T-helper 1 cell treated with Interleukin-12 subunit alpha and Interleukin-12 subunit beta and Interleukin-4 antibody, amounts not matched to agents 30 μg/mL and 1 μg/mL, for 36 hours (primary cell): ENCODE measurements at regions not wholly inside any gene's neighbourhood (a gene's known extent, or its start where the extent isn't known, plus 50 kb on each side); places are given as distances from the start of the nearest gene placed in this dataset.

Experiments used
- H3K27ac Mint-ChIP-seq: one replicate; pipeline ENCODE4 v1.8.0; 2021; ENCODE audit warnings: mild to moderate bottlenecking, mixed read lengths
- H3K27me3 Mint-ChIP-seq: one replicate; pipeline ENCODE4 v1.8.0; 2021; ENCODE audit warnings: low read depth, mixed read lengths
- H3K36me3 Mint-ChIP-seq: one replicate; pipeline ENCODE4 v1.8.0; 2021; ENCODE audit warnings: low read depth, mixed read lengths
- H3K4me1 Mint-ChIP-seq: one replicate; pipeline ENCODE4 v1.8.0; 2021; ENCODE audit warnings: low read depth, mixed read lengths
- H3K4me3 Mint-ChIP-seq: one replicate; pipeline ENCODE4 v1.8.0; 2021; ENCODE audit warnings: mild to moderate bottlenecking, moderate library complexity, mixed read lengths
- H3K9me3 Mint-ChIP-seq: one replicate; pipeline ENCODE4 v1.8.0; 2021; ENCODE audit warnings: mixed read lengths

GRCh38 chr1:191588905-191589304 is 569.4 kb upstream of the RGS18 start:
- H3K27me3 Mint-ChIP-seq, result no peaks in the 10 kb centered on the region
- H3K36me3 Mint-ChIP-seq, result no peaks in the 10 kb centered on the region
- no peaks in the 10 kb centered on the region for H3K4me1 Mint-ChIP-seq
- H3K4me3 Mint-ChIP-seq, result no peak overlapping the region
- H3K9me3 Mint-ChIP-seq, result peaks cover 8% of the 10 kb centered on the region
- H3K27ac Mint-ChIP-seq, result no peak overlapping the region

GRCh38 chr1:191589536-191589935 is 568.7 kb upstream of the RGS18 start:
- Mint-ChIP-seq H3K9me3 (peaks cover 8% of the 10 kb centered on the region), H3K27ac (no peak overlapping the region), H3K4me3 (no peak overlapping the region), H3K27me3 (no peaks in the 10 kb centered on the region), H3K4me1 (no peaks in the 10 kb centered on the region), H3K36me3 (no peaks in the 10 kb centered on the region)

DNA sequence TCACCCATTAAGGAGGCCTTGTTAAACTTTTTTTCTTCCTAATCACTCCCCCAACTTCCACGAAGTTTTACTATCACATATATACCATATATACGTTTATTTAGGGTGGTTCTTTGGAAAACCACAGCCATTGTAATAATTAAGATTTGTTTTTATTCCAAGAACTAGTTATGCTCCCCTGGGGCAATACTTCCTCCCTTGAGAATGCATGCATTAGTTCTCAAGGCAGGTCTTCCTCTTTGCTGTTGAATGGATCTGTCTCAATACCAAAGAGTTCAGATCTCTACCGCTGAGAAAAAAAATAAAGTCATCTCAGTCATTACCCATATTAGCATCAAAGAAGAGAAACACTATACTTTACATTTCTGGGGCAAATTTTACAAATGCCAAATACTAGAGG is 567.7 kb upstream of the RGS18 start:
- Mint-ChIP-seq H3K9me3 (no peaks in the 10 kb centered on the region), H3K4me1 (no peaks in the 10 kb centered on the region), H3K27me3 (no peaks in the 10 kb centered on the region), H3K4me3 (no peak overlapping the region), H3K27ac (no peak overlapping the region), H3K36me3 (no peaks in the 10 kb centered on the region)

DNA sequence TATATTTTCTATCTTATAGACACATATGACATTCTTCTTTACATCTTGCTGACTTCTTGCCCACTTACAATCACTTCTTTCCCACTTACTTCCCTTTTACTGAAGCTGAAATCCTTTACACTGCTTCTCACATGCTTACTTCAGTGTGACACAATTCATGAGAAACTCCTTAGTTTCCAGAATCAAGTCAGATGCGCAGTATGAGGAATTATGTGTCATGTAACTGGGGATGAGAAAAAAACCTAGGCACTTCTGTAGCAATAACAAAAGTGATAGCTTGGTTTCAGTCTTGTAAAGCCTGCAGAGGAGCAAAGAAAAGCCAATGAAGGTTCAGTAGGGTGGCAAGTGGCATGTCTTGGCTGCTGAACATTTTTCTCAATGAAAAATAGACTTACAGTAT is 566.2 kb upstream of the RGS18 start:
- Mint-ChIP-seq H3K36me3 (no peaks in the 10 kb centered on the region), H3K4me3 (no peak overlapping the region), H3K27me3 (no peaks in the 10 kb centered on the region), H3K4me1 (no peaks in the 10 kb centered on the region), H3K9me3 (no peaks in the 10 kb centered on the region), H3K27ac (no peak overlapping the region)

- no peaks in the 10 kb centered on the region for H3K27me3 Mint-ChIP-seq
- H3K36me3 Mint-ChIP-seq, result no peaks in the 10 kb centered on the region
- no peak overlapping the region for H3K27ac Mint-ChIP-seq
- no peaks in the 10 kb centered on the region for H3K4me1 Mint-ChIP-seq
- H3K4me3 Mint-ChIP-seq, result no peak overlapping the region
- H3K9me3 Mint-ChIP-seq, result no peaks in the 10 kb centered on the region
Measured at GRCh38 chr1:191592907-191593306, 565.4 kb upstream of the RGS18 start.

DNA sequence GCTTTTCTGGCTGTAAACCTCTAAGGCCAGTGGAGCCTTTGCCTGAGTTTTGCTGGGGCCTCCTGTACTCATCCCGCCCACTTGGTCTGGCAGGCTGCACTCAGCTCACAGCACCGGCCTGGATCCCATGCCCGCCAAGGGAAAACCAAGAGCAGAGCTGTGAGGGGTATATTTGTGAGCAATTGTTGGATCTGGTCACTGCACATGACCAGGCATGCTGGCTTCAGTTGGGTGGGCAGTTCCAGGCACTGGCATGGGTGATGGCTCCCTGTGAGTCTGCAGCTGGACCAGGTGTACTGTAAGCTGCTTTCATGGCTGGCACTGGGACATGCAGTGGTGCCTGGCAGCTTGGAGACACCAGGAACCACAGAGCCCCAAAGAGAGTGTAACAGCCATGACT is 563.1 kb upstream of the RGS18 start:
- Mint-ChIP-seq H3K36me3 (no peaks in the 10 kb centered on the region), H3K9me3 (no peaks in the 10 kb centered on the region), H3K27ac (no peak overlapping the region), H3K4me3 (no peak overlapping the region), H3K27me3 (no peaks in the 10 kb centered on the region), H3K4me1 (no peaks in the 10 kb centered on the region)

DNA sequence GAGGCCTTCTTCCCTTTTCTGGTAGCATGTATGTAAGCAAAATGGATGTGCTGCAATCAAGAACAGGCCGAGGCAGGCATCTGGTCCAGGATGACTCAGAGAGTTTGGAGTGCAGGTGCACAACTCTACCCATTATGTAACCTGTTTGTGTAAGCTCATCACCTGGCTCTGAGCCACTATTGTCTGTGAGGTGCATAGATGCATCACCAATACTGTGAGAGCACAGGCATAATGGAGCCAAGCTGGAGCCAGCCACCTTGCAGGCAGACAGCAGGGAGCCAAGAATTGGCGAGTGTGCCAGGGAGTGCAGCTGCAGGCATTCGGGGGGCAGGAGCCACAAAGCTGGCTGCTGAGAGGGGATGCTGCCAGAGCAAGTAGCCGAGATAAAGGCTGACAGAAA is 549.9 kb upstream of the RGS18 start:
- no peaks in the 10 kb centered on the region for H3K36me3 Mint-ChIP-seq
- no peaks in the 10 kb centered on the region for H3K4me1 Mint-ChIP-seq
- no peak overlapping the region for H3K4me3 Mint-ChIP-seq
- no peaks in the 10 kb centered on the region for H3K9me3 Mint-ChIP-seq
- no peaks in the 10 kb centered on the region for H3K27me3 Mint-ChIP-seq
- H3K27ac Mint-ChIP-seq, result no peak overlapping the region

DNA sequence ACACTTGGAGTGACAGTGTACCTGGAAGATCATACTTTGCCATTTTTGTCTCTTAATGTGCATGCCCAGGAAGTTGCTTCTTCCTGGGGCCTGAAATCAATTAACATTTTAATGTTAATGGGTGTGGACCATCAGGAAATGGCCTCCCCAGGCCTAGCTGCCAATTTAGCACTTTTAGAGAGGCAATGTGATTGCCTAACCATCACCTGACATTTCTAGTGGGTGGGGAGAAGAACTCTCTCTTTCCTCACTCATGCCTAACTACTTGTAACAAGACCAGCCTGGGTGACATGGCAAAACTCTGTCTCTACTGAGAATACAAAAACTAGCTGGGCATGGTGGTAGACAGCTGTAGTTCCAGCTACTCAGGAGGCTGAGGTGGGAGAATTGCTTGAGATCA is 549.0 kb upstream of the RGS18 start:
- Mint-ChIP-seq H3K9me3 (no peaks in the 10 kb centered on the region), H3K4me3 (no peak overlapping the region), H3K4me1 (no peaks in the 10 kb centered on the region), H3K27ac (no peak overlapping the region), H3K36me3 (no peaks in the 10 kb centered on the region), H3K27me3 (no peaks in the 10 kb centered on the region)

GRCh38 chr1:191615101-191615821 is 543.0 kb upstream of the RGS18 start:
- no peak overlapping the region for H3K4me3 Mint-ChIP-seq
- no peaks in the 10 kb centered on the region for H3K4me1 Mint-ChIP-seq
- no peaks in the 10 kb centered on the region for H3K9me3 Mint-ChIP-seq
- no peaks in the 10 kb centered on the region for H3K27me3 Mint-ChIP-seq
- no peaks in the 10 kb centered on the region for H3K36me3 Mint-ChIP-seq
- H3K27ac Mint-ChIP-seq, result no peak overlapping the region

DNA sequence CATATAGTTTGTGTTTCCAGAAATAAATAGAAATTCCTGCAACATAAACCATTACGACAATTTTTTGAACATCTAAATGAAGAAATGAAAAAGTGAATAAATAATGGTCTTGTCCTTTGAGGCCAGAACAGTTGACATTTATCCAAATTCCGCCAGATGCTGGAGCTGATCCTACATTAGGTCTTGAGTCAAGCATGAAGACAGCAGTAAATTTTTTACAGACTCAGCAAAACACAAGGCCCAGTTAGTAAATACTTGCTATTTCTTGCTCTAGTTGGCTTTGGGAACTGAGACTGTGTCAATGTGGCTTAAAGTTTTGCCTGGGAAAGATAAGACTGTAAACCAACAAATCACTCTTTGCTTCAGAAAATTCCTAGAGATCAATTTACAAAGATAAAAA is 540.1 kb upstream of the RGS18 start:
- Mint-ChIP-seq H3K27me3 (no peaks in the 10 kb centered on the region), H3K4me3 (no peak overlapping the region), H3K9me3 (no peaks in the 10 kb centered on the region), H3K27ac (no peak overlapping the region), H3K4me1 (no peaks in the 10 kb centered on the region), H3K36me3 (no peaks in the 10 kb centered on the region)

DNA sequence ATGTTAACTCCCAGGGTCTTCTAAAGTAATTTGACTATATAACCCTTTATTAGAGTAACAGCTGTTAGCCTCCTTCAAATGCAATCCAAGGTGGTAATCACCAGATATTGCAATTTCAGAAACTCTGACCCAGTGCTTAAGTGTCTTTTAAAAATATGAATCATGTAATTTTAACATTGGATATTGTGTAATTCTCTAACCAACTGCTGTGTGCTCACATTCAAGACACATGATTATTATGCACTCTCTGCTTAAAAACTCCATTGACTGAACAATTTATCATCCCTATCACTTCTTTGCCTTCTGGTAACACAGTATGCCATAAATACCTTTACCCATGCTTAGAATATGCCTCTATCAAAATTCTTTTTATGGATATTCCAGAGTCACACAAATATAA is 537.4 kb upstream of the RGS18 start:
- Mint-ChIP-seq H3K4me3 (no peak overlapping the region), H3K9me3 (no peaks in the 10 kb centered on the region), H3K36me3 (no peaks in the 10 kb centered on the region), H3K27ac (no peak overlapping the region), H3K27me3 (no peaks in the 10 kb centered on the region), H3K4me1 (no peaks in the 10 kb centered on the region)

GRCh38 chr1:191624044-191624443 is 534.2 kb upstream of the RGS18 start:
- Mint-ChIP-seq H3K36me3 (no peaks in the 10 kb centered on the region), H3K9me3 (no peaks in the 10 kb centered on the region), H3K4me1 (no peaks in the 10 kb centered on the region), H3K27ac (no peak overlapping the region), H3K4me3 (no peak overlapping the region), H3K27me3 (no peaks in the 10 kb centered on the region)

GRCh38 chr1:191629836-191630235 is 528.4 kb upstream of the RGS18 start:
- no peaks in the 10 kb centered on the region for H3K4me1 Mint-ChIP-seq

GRCh38 chr1:191634801-191635508 is 523.3 kb upstream of the RGS18 start:
- no peaks in the 10 kb centered on the region for H3K27me3 Mint-ChIP-seq
- no peaks in the 10 kb centered on the region for H3K36me3 Mint-ChIP-seq

More at GRCh38 chr1:191629836-191630235, 528.4 kb upstream of the RGS18 start:
- Mint-ChIP-seq H3K9me3 (peaks cover 3% of the 10 kb centered on the region), H3K27me3 (no peaks in the 10 kb centered on the region), H3K4me3 (no peak overlapping the region), H3K27ac (no peak overlapping the region), H3K36me3 (no peaks in the 10 kb centered on the region)

DNA sequence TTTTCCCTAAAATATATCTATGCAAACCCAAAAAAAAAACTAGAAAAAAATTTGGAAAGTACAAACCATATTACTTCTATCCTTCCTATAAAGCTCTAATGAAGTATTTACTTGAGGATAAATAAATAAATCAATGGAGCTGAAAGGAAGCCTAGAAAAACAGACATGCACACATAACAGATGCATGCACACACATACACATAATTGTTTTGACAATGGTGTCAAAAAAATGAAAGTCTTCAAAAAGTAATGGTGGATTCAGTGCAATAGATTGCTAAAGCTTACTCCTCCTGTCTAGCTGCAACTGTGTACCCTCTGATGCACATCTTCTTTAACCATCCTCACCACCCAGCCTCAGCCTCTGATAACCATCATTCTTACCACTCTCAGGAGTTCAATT is 521.9 kb upstream of the RGS18 start:
- Mint-ChIP-seq H3K36me3 (no peaks in the 10 kb centered on the region), H3K4me1 (no peaks in the 10 kb centered on the region), H3K9me3 (peaks cover 3% of the 10 kb centered on the region), H3K4me3 (no peak overlapping the region), H3K27me3 (no peaks in the 10 kb centered on the region), H3K27ac (no peak overlapping the region)

More at GRCh38 chr1:191634801-191635508, 523.3 kb upstream of the RGS18 start:
- Mint-ChIP-seq H3K4me3 (no peak overlapping the region), H3K27ac (no peak overlapping the region), H3K9me3 (peaks cover 3% of the 10 kb centered on the region), H3K4me1 (no peaks in the 10 kb centered on the region)
